ENCODE measurements at regions not wholly inside any gene's neighbourhood (a gene's known extent, or its start where the extent isn't known, plus 50 kb on each side); places are given as distances from the start of the nearest gene placed in this dataset.

GRCh38 chr6:153957394-153957793, 81.6 kb upstream of the OPRM1 start:
- Histone ChIP-seq H3K27ac (ENCODE audit: low read depth in 1 of 2, low read length in 2 of 2) (no peak overlapping the region), H3K27me3 (ENCODE audit: control insufficient read depth in 4 of 4, insufficient read depth in 4 of 4, low read length in 3 of 4) (no peaks in the 10 kb centered on the region), H3K4me1 (ENCODE audit: control insufficient read depth in 4 of 4, insufficient read depth in 4 of 4, low read length in 3 of 4) (no peaks in the 10 kb centered on the region), H3K9me3 (ENCODE audit: control insufficient read depth in 4 of 4, low read length in 3 of 4) (peaks cover 0 to 2% (median 0%) of the 10 kb centered on the region in 4 donors), H3K36me3 (ENCODE audit: control insufficient read depth in 4 of 4, insufficient read depth in 3 of 4, low read depth in 1 of 4, low read length in 3 of 4) (no peaks in the 10 kb centered on the region), H3K4me3 (ENCODE audit: low read depth in 1 of 3, low read length in 3 of 3) (no peak overlapping the region), H3K9ac (ENCODE audit: low read depth in 1 of 2, low read length in 2 of 2) (no peak overlapping the region)
- TF ChIP-seq FOXA1 (IDR thresholded peaks at IDR 0.05) (no peak), REST (IDR thresholded peaks at IDR 0.05) (no peak), ZBTB33 (IDR thresholded peaks at IDR 0.05) (no peak), RXRA (IDR thresholded peaks at IDR 0.05) (no peak), HNF4G (IDR thresholded peaks at IDR 0.05) (no peak), HNF4A (conservative IDR thresholded peaks at IDR 0.05) (no peak), CTCF (IDR thresholded peaks at IDR 0.05; ENCODE audit: low read depth, low read length, missing input control) (no peak), FOXA2 (IDR thresholded peaks at IDR 0.05) (no peak), SP1 (IDR thresholded peaks at IDR 0.05) (no peak), RAD21 (IDR thresholded peaks at IDR 0.05) (no peak), TAF1 (conservative IDR thresholded peaks at IDR 0.05) (no peak), MAX (IDR thresholded peaks at IDR 0.05) (no peak), GABPA (IDR thresholded peaks at IDR 0.05 in 1 of 2, conservative IDR thresholded peaks at IDR 0.05 in 1 of 2) (no peak), ATF3 (IDR thresholded peaks at IDR 0.05) (no peak)
- 63% methylated on average over 4 of the region's 4 CpGs for WGBS
- DNase-seq (ENCODE audit: low spot score), result no peak

GRCh38 chr6:153956808-153957207, 82.2 kb upstream of the OPRM1 start:
- no peak for DNase-seq (ENCODE audit: low spot score)
- H3K9me3 ChIP-seq (ENCODE audit: control insufficient read depth in 4 of 4, low read length in 3 of 4), result peaks cover 0 to 2% (median 0%) of the 10 kb centered on the region in 4 donors
- WGBS, result 64% methylated on average over 2 of the region's 2 CpGs
- H3K9ac ChIP-seq (ENCODE audit: low read depth in 1 of 2, low read length in 2 of 2), result no peak overlapping the region
- no peak overlapping the region for H3K4me3 ChIP-seq (ENCODE audit: low read depth in 1 of 3, low read length in 3 of 3)
- no peaks in the 10 kb centered on the region for H3K27me3 ChIP-seq (ENCODE audit: control insufficient read depth in 4 of 4, insufficient read depth in 4 of 4, low read length in 3 of 4)
- no peaks in the 10 kb centered on the region for H3K36me3 ChIP-seq (ENCODE audit: control insufficient read depth in 4 of 4, insufficient read depth in 3 of 4, low read depth in 1 of 4, low read length in 3 of 4)
- no peak overlapping the region for H3K27ac ChIP-seq (ENCODE audit: low read depth in 1 of 2, low read length in 2 of 2)
- no peaks in the 10 kb centered on the region for H3K4me1 ChIP-seq (ENCODE audit: control insufficient read depth in 4 of 4, insufficient read depth in 4 of 4, low read length in 3 of 4)
- TF ChIP-seq REST (IDR thresholded peaks at IDR 0.05) (no peak), SP1 (IDR thresholded peaks at IDR 0.05) (no peak), FOXA2 (IDR thresholded peaks at IDR 0.05) (no peak), RAD21 (IDR thresholded peaks at IDR 0.05) (no peak), CTCF (IDR thresholded peaks at IDR 0.05; ENCODE audit: low read depth, low read length, missing input control) (no peak), JUND (IDR thresholded peaks at IDR 0.05) (no peak), TAF1 (conservative IDR thresholded peaks at IDR 0.05) (no peak), ATF3 (IDR thresholded peaks at IDR 0.05) (no peak), HNF4G (IDR thresholded peaks at IDR 0.05) (no peak), EGR1 (IDR thresholded peaks at IDR 0.05; ENCODE audit: low read depth in 2 of 2) (no peak)
